GM19455 (cell line): ENCODE measurements at regions not wholly inside any gene's neighbourhood (a gene's known extent, or its start where the extent isn't known, plus 50 kb on each side); places are given as distances from the start of the nearest gene placed in this dataset.
"Not testable (repeated sequence)": the region's sequence is repeated elsewhere in the genome, so short reads cannot be mapped to it uniquely, and the experiment has no call there.

Source experiments
- ATAC-seq: cut with Tn5 transposase; IDR thresholded peaks from one replicate; pipeline ENCODE4 v1.9.1; 2021; ENCODE audit not compliant: unreplicated experiment

GRCh38 chr2:215556979-215557378 is 121.1 kb upstream of the FN1 start:
- no peak for ATAC-seq

GRCh38 chr2:215554689-215555498 is 119.0 kb upstream of the FN1 start:
- ATAC-seq: no peak

GRCh38 chr2:215553946-215554345 is 118.1 kb upstream of the FN1 start:
- ATAC-seq: no peak

GRCh38 chr2:215552144-215552580 is 116.3 kb upstream of the FN1 start:
- no peak for ATAC-seq

- no peak for ATAC-seq
These were observed 114.5 kb upstream of the FN1 start for GRCh38 chr2:215550331-215550730.

GRCh38 chr2:215548714-215549113 is 112.8 kb upstream of the FN1 start:
- ATAC-seq: no peak

- ATAC-seq: no peak
These were observed 106.8 kb upstream of the FN1 start for GRCh38 chr2:215542690-215543089.

- ATAC-seq: no peak
These were observed 104.8 kb upstream of the FN1 start for GRCh38 chr2:215540658-215541057.

- no peak for ATAC-seq
These were observed 101.7 kb upstream of the FN1 start for GRCh38 chr2:215537611-215538010.

GRCh38 chr2:215536510-215536909 is 100.6 kb upstream of the FN1 start:
- ATAC-seq: no peak

GRCh38 chr2:215535741-215536140 is 99.9 kb upstream of the FN1 start:
- ATAC-seq: no peak

- no peak for ATAC-seq
These were observed 99.3 kb upstream of the FN1 start for GRCh38 chr2:215535125-215535668.

GRCh38 chr2:215533716-215534115 is 97.8 kb upstream of the FN1 start:
- ATAC-seq: not testable (repeated sequence)

GRCh38 chr2:215532844-215533243 is 97.0 kb upstream of the FN1 start:
- no peak for ATAC-seq

GRCh38 chr2:215531284-215531683 is 95.4 kb upstream of the FN1 start:
- ATAC-seq: no peak

GRCh38 chr2:215530191-215530968 is 94.5 kb upstream of the FN1 start:
- ATAC-seq: no peak

GRCh38 chr2:215529271-215529670 is 93.4 kb upstream of the FN1 start:
- no peak for ATAC-seq

- ATAC-seq: no peak
These were observed 92.7 kb upstream of the FN1 start for GRCh38 chr2:215528555-215528954.

GRCh38 chr2:215527736-215528135 is 91.9 kb upstream of the FN1 start:
- no peak for ATAC-seq

- ATAC-seq: no peak
These were observed 90.5 kb upstream of the FN1 start for GRCh38 chr2:215526341-215526740.

GRCh38 chr2:215522237-215522636 is 86.4 kb upstream of the FN1 start:
- no peak for ATAC-seq

GRCh38 chr2:215521031-215521430 is 85.2 kb upstream of the FN1 start:
- no peak for ATAC-seq
